ENCODE measurements at regions not wholly inside any gene's neighbourhood (a gene's known extent, or its start where the extent isn't known, plus 50 kb on each side); places are given as distances from the start of the nearest gene placed in this dataset.

DNA sequence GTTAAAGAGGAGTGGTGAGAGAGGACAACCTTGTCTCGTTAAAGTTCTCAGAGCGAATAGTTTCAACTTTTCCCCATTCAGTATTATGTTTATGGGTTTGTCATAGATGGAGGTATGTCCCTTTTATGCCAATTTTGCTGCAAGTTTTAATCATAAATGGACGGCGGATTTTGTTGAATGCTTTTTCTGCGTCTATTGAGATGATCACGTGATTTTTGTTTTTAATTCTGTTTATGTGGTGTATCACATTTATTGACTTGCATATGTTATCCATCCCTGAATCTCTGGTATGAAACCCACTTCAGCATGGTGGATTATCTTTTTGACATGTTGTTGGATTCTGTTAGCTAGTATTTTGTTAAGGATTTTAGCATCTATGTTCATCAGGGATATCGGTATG lies 1123.8 kb upstream of the KLHL29 start:
- Histone ChIP-seq H3K9ac (ENCODE audit: low read depth, low read length) (no peak overlapping the region), H3K9me3 (ENCODE audit: control insufficient read depth, insufficient read depth, low read length) (peaks cover 7% of the 10 kb centered on the region; the same call in 1 of the 2 replicates), H3K27ac (ENCODE audit: low read depth, low read length) (no peak overlapping the region), H3K36me3 (ENCODE audit: control insufficient read depth, insufficient read depth, low read length) (no peaks in the 10 kb centered on the region), H3K27me3 (ENCODE audit: control insufficient read depth, insufficient read depth, low read length) (no peaks in the 10 kb centered on the region), H3K4me1 (ENCODE audit: control insufficient read depth, insufficient read depth, low read length) (no peaks in the 10 kb centered on the region), H3K4me3 (ENCODE audit: low read depth, low read length) (no peak overlapping the region)

DNA sequence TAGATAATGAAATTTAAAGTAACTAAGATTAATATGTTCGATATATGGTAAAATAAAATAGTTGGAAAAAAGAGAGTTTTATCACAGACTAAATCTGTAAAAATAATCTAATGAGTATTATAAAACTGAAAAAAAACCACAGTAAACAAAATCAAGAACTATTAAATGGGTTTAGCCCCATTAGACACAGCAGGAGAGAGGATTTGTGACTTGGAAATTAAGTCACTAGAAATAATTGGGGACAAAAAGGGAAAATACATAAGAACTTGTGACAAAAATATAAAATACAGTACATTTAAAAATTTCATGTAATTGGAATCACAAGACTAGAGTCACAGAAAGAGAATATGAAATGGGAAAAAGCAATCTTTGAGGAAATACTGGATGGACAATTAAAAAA lies 1114.6 kb upstream of the KLHL29 start:
- Histone ChIP-seq H3K27ac (ENCODE audit: low read depth, low read length) (no peak overlapping the region), H3K27me3 (ENCODE audit: control insufficient read depth, insufficient read depth, low read length) (no peaks in the 10 kb centered on the region), H3K9ac (ENCODE audit: low read depth, low read length) (no peak overlapping the region), H3K9me3 (ENCODE audit: control insufficient read depth, insufficient read depth, low read length) (peaks cover 3% of the 10 kb centered on the region; the same call in 1 of the 2 replicates), H3K4me3 (ENCODE audit: low read depth, low read length) (no peak overlapping the region), H3K4me1 (ENCODE audit: control insufficient read depth, insufficient read depth, low read length) (no peaks in the 10 kb centered on the region), H3K36me3 (ENCODE audit: control insufficient read depth, insufficient read depth, low read length) (no peaks in the 10 kb centered on the region)

DNA sequence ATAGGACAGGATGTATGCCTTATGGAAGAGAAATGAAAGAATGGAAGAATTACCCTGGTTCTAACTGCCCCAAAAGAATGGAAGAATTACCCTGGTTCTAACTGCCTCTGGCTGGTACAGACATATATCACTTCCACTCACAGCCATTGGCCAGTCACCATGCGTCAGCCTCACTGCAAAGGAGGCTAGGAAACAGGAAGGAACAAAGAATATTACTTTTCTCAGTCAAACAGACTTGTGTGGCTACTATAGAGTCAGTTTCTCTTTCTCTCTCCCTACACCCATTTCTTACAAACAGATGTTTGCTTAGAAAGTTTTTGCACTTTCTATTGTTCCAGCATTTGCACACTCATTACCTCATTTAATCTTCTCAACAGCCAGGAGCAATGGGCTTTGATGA lies 1111.1 kb upstream of the KLHL29 start:
- H3K4me3 ChIP-seq (ENCODE audit: low read depth, low read length): no peak overlapping the region
- no peak overlapping the region for H3K9ac ChIP-seq (ENCODE audit: low read depth, low read length)
- peaks cover 3% of the 10 kb centered on the region; the same call in 1 of the 2 replicates for H3K9me3 ChIP-seq (ENCODE audit: control insufficient read depth, insufficient read depth, low read length)
- H3K36me3 ChIP-seq (ENCODE audit: control insufficient read depth, insufficient read depth, low read length): no peaks in the 10 kb centered on the region
- no peaks in the 10 kb centered on the region for H3K27me3 ChIP-seq (ENCODE audit: control insufficient read depth, insufficient read depth, low read length)
- H3K27ac ChIP-seq (ENCODE audit: low read depth, low read length): no peak overlapping the region
- H3K4me1 ChIP-seq (ENCODE audit: control insufficient read depth, insufficient read depth, low read length): no peaks in the 10 kb centered on the region

DNA sequence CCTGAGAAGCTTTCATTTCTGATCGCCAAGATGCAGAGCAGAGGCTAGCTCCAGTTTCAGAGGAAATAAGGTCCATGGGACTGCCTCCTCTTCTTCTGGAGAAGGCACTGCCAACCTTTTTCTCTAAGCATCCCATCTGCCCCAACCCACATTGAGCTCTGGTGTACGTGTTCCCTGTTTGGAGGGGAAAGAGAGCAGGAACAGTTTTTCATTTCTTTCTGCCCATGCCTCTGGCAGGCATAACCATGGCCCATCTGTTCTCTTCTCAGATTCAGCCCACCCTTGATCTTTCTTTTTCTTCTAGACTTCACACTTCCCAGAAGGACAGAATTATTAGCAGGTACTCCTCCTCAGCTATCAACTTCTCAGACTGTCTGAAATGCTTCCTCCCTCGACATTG lies 1110.3 kb upstream of the KLHL29 start:
- Histone ChIP-seq H3K36me3 (ENCODE audit: control insufficient read depth, insufficient read depth, low read length) (no peaks in the 10 kb centered on the region), H3K4me1 (ENCODE audit: control insufficient read depth, insufficient read depth, low read length) (no peaks in the 10 kb centered on the region), H3K9me3 (ENCODE audit: control insufficient read depth, insufficient read depth, low read length) (peaks cover 3% of the 10 kb centered on the region; the same call in 1 of the 2 replicates), H3K27ac (ENCODE audit: low read depth, low read length) (no peak overlapping the region), H3K4me3 (ENCODE audit: low read depth, low read length) (no peak overlapping the region), H3K27me3 (ENCODE audit: control insufficient read depth, insufficient read depth, low read length) (no peaks in the 10 kb centered on the region), H3K9ac (ENCODE audit: low read depth, low read length) (no peak overlapping the region)

DNA sequence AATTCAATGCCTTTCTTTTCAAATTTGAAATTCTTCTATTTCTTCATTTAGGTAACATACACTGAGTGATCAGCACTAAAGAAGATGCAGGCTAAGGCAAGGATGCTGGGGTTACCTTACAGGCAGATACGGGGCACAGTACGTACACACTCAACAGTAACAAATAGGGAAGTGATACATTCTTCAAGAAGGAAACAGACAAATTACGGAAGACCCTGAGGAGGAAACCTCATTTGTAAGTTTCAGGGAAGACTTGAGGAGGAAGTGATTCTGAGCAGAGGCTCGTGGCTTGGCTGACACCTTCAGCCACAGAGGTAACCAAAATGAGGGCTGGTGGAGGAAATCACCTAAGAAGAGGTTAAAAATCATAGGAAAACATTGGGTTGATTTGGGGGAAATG lies 1108.3 kb upstream of the KLHL29 start:
- Histone ChIP-seq H3K9me3 (ENCODE audit: control insufficient read depth, insufficient read depth, low read length) (no peaks in the 10 kb centered on the region), H3K36me3 (ENCODE audit: control insufficient read depth, insufficient read depth, low read length) (no peaks in the 10 kb centered on the region), H3K4me3 (ENCODE audit: low read depth, low read length) (no peak overlapping the region), H3K27me3 (ENCODE audit: control insufficient read depth, insufficient read depth, low read length) (no peaks in the 10 kb centered on the region), H3K9ac (ENCODE audit: low read depth, low read length) (no peak overlapping the region), H3K27ac (ENCODE audit: low read depth, low read length) (no peak overlapping the region), H3K4me1 (ENCODE audit: control insufficient read depth, insufficient read depth, low read length) (no peaks in the 10 kb centered on the region)

DNA sequence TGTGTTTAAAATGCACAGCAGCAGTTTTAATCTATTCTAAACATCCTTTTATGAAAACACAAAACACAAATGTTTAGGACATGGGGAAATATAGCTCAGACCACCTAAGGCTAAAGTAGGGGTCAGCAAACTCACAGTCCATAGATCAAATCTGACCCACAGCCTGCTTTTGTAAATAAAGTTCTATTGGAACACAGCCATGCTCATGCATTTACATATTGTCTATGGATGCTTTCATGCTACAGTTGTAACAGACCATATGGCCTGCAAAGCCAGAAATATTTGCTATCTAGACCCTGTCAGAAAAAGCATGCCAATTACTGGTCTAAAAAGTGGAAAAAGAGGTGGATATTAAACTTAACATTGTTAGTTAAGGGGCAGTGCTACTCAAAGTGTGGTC lies 1105.4 kb upstream of the KLHL29 start:
- H3K36me3 ChIP-seq (ENCODE audit: control insufficient read depth, insufficient read depth, low read length): no peaks in the 10 kb centered on the region
- H3K9ac ChIP-seq (ENCODE audit: low read depth, low read length): no peak overlapping the region
- no peak overlapping the region for H3K27ac ChIP-seq (ENCODE audit: low read depth, low read length)
- H3K27me3 ChIP-seq (ENCODE audit: control insufficient read depth, insufficient read depth, low read length): no peaks in the 10 kb centered on the region
- no peak overlapping the region for H3K4me3 ChIP-seq (ENCODE audit: low read depth, low read length)
- no peaks in the 10 kb centered on the region for H3K4me1 ChIP-seq (ENCODE audit: control insufficient read depth, insufficient read depth, low read length)
- H3K9me3 ChIP-seq (ENCODE audit: control insufficient read depth, insufficient read depth, low read length): no peaks in the 10 kb centered on the region

DNA sequence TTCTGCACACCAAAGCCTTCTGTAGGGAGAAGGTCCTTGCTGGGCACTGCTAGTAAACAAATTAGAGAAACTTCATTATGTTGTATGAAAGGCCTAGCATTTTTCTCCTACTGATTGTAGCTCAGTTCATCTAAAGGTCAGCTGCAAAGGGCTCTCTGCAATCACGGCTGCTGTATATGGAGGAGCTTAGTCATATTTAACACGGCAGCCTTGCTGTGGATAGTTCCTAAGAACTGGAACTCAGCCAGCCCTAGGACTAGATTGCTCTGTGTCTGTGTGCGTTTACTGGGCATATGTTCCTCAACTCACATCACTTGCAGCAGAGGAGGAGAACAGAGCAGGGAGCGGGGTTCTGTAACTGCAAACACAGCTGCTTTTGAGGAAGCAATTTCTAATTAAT lies 1103.9 kb upstream of the KLHL29 start:
- Histone ChIP-seq H3K27ac (ENCODE audit: low read depth, low read length) (no peak overlapping the region), H3K9ac (ENCODE audit: low read depth, low read length) (no peak overlapping the region), H3K4me3 (ENCODE audit: low read depth, low read length) (no peak overlapping the region), H3K36me3 (ENCODE audit: control insufficient read depth, insufficient read depth, low read length) (no peaks in the 10 kb centered on the region), H3K27me3 (ENCODE audit: control insufficient read depth, insufficient read depth, low read length) (no peaks in the 10 kb centered on the region), H3K4me1 (ENCODE audit: control insufficient read depth, insufficient read depth, low read length) (no peaks in the 10 kb centered on the region), H3K9me3 (ENCODE audit: control insufficient read depth, insufficient read depth, low read length) (no peaks in the 10 kb centered on the region)

DNA sequence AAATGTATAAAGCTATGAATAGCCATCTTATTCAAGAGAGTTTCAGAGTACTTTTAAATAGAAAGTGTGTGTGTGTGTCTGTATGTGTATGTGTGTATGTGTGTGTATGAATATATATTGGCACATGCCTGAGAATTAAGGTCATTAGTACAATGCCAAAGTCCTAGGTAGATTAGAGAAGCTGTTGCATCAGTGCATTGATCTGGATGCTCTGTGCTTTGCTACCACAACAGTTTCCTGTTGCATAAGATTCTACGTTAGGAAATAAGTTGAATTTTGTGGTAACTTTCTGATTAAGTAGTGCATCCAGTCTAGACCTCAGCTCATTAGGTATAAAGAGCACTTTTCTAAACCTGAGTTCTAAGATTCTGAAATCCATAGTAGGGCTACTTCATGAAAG lies 1102.8 kb upstream of the KLHL29 start:
- H3K27ac ChIP-seq (ENCODE audit: low read depth, low read length): no peak overlapping the region
- H3K9ac ChIP-seq (ENCODE audit: low read depth, low read length): no peak overlapping the region
- no peaks in the 10 kb centered on the region for H3K4me1 ChIP-seq (ENCODE audit: control insufficient read depth, insufficient read depth, low read length)
- no peaks in the 10 kb centered on the region for H3K27me3 ChIP-seq (ENCODE audit: control insufficient read depth, insufficient read depth, low read length)
- H3K36me3 ChIP-seq (ENCODE audit: control insufficient read depth, insufficient read depth, low read length): no peaks in the 10 kb centered on the region
- no peak overlapping the region for H3K4me3 ChIP-seq (ENCODE audit: low read depth, low read length)
- H3K9me3 ChIP-seq (ENCODE audit: control insufficient read depth, insufficient read depth, low read length): no peaks in the 10 kb centered on the region

DNA sequence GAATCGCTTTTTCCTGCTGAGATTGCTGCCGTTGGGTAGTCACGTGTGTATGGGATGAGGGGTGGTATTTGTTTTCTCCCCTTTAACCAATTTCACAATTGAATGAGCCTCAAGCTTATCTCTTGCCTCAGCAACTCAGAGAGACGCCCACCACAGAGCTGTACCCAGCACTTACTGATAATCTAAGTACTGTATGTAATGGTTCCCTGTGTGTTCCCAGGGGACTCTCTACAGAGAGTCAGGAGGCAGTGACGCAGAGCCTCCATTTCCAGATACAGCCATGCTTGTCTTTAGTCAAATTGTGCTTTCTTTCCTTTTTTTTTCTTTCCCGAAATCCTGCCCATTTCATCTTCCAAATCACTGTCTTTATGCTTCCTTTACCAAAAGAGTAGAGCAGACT lies 1102.1 kb upstream of the KLHL29 start:
- no peaks in the 10 kb centered on the region for H3K9me3 ChIP-seq (ENCODE audit: control insufficient read depth, insufficient read depth, low read length)
- no peaks in the 10 kb centered on the region for H3K4me1 ChIP-seq (ENCODE audit: control insufficient read depth, insufficient read depth, low read length)
- H3K9ac ChIP-seq (ENCODE audit: low read depth, low read length): no peak overlapping the region
- H3K4me3 ChIP-seq (ENCODE audit: low read depth, low read length): no peak overlapping the region
- no peak overlapping the region for H3K27ac ChIP-seq (ENCODE audit: low read depth, low read length)
- no peaks in the 10 kb centered on the region for H3K27me3 ChIP-seq (ENCODE audit: control insufficient read depth, insufficient read depth, low read length)
- no peaks in the 10 kb centered on the region for H3K36me3 ChIP-seq (ENCODE audit: control insufficient read depth, insufficient read depth, low read length)

DNA sequence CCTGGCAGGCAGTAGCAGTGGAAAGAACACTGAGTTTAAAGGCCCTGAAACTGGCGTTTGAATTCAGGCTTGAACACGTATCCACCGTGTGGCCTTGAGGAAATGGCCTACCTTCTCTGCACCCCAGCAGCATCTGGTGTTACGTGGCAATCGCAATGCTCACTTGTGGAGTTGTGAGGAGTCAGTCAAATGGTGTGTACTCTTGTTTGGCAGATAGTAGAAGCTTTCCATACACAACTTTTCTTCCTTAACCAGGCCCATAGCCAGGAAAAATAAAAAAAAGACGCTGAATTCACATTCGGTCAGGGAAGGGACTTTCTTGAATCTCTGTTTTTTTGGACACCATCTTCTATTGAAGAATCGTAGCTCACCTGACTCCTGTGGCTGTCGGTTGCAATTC lies 1101.5 kb upstream of the KLHL29 start:
- H3K4me1 ChIP-seq (ENCODE audit: control insufficient read depth, insufficient read depth, low read length): no peaks in the 10 kb centered on the region
- no peaks in the 10 kb centered on the region for H3K9me3 ChIP-seq (ENCODE audit: control insufficient read depth, insufficient read depth, low read length)
- no peak overlapping the region for H3K27ac ChIP-seq (ENCODE audit: low read depth, low read length)
- H3K27me3 ChIP-seq (ENCODE audit: control insufficient read depth, insufficient read depth, low read length): no peaks in the 10 kb centered on the region
- H3K36me3 ChIP-seq (ENCODE audit: control insufficient read depth, insufficient read depth, low read length): no peaks in the 10 kb centered on the region
- no peak overlapping the region for H3K9ac ChIP-seq (ENCODE audit: low read depth, low read length)
- H3K4me3 ChIP-seq (ENCODE audit: low read depth, low read length): no peak overlapping the region

DNA sequence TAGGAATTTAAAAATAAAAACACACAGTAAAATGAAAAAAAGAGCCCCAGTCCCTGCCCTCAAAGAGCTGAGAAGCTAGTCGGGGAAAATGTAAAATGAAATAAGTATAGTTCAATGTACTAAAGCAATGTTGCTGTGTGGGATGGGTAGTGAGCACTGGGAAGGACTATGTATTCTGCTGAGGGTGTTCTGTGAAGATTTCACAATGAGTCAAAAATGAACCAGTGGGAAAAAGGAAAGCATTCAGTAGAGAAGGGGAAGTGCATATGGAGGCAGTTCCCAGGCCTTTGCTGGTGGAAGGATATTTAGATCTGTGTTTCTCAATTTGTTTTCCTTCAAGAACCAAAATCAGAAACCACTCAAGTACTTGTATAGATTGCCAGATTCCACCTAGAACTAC lies 1094.7 kb upstream of the KLHL29 start:
- no peak overlapping the region for H3K9ac ChIP-seq (ENCODE audit: low read depth, low read length)
- no peak overlapping the region for H3K4me3 ChIP-seq (ENCODE audit: low read depth, low read length)
- no peaks in the 10 kb centered on the region for H3K36me3 ChIP-seq (ENCODE audit: control insufficient read depth, insufficient read depth, low read length)
- no peaks in the 10 kb centered on the region for H3K4me1 ChIP-seq (ENCODE audit: control insufficient read depth, insufficient read depth, low read length)
- H3K27ac ChIP-seq (ENCODE audit: low read depth, low read length): no peak overlapping the region
- H3K27me3 ChIP-seq (ENCODE audit: control insufficient read depth, insufficient read depth, low read length): no peaks in the 10 kb centered on the region
- no peaks in the 10 kb centered on the region for H3K9me3 ChIP-seq (ENCODE audit: control insufficient read depth, insufficient read depth, low read length)

DNA sequence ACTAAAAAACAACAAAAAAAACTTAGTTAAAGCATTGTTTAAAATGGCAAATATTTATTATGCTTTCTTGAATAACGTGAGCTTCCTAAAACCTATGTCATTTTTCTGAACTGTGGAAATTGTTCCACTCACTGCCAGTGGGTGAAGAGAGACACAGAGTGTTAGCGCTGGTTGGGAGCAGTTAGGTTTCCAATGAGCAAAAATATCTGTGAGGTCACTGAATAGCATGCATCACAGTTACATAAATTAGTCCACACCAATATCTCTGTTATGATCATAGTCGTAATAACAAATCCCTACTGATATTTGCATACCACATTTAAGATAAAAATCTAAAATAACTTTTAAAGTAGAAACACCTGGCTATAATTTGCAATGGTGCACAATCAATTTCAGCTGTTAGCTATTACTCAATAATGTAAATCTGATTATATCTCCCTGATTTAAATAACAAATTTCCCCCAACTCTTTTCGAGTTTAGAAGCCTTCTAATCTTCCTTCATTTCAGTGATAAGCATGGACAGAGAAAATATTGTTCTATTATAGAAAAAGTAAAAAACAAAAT lies 1094.0 kb upstream of the KLHL29 start:
- H3K4me1 ChIP-seq (ENCODE audit: control insufficient read depth, insufficient read depth, low read length): no peaks in the 10 kb centered on the region
- H3K36me3 ChIP-seq (ENCODE audit: control insufficient read depth, insufficient read depth, low read length): no peaks in the 10 kb centered on the region
- H3K27ac ChIP-seq (ENCODE audit: low read depth, low read length): no peak overlapping the region
- no peak overlapping the region for H3K4me3 ChIP-seq (ENCODE audit: low read depth, low read length)
- no peaks in the 10 kb centered on the region for H3K9me3 ChIP-seq (ENCODE audit: control insufficient read depth, insufficient read depth, low read length)
- H3K27me3 ChIP-seq (ENCODE audit: control insufficient read depth, insufficient read depth, low read length): no peaks in the 10 kb centered on the region
- H3K9ac ChIP-seq (ENCODE audit: low read depth, low read length): no peak overlapping the region

Data from HUES48 (cell line).